ENCODE measurements at regions not wholly inside any gene's neighbourhood (a gene's known extent, or its start where the extent isn't known, plus 50 kb on each side); places are given as distances from the start of the nearest gene placed in this dataset.

DNA sequence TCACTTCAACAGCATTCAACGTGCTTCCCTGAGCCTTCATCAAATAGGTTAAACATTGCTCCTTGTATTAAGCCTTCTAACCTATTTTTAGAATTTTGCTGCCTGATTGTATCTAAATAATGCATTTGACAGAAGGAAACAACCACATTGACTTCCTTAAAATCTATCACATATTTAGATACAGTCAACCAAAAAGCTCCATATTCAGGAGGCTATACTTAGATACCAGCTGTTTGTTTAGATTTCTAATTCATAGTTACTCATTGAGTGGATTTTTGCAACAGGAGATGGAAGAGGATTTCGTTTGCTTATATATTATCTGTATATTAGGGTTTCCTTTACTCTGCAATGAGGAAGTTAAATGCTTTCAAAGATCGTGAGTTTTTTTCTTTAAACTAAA lies 241.1 kb upstream of the PPP1R2C start:
- no peak for DNase-seq

GRCh38 chrX:43025806-43026315 lies 247.9 kb upstream of the PPP1R2C start:
- DNase-seq: no peak

GRCh38 chrX:43064096-43064495 lies 286.1 kb upstream of the PPP1R2C start:
- no peak for DNase-seq

DNA sequence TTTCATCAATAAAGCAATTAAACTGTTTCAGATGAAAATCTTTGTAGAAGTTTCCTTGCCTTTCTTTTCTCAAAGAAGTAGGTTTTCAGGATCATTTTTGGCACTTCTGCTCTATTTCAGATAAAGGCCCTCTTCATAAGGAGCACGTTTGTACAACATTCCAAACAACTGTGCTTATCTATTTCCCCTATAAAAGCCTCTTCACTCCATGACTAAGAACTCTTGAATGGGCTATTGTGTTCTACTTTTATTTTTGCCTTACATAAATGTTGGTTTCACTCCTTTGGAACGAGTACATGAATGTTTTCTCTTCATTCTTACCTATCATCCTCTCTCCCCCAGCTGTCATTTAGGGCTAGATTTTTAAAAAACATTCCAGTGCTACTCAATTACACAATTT lies 288.0 kb upstream of the PPP1R2C start:
- no peak for DNase-seq

- DNase-seq: no peak
Observed at GRCh38 chrX:43068639-43069038, 290.7 kb upstream of the PPP1R2C start.

- no peak for DNase-seq
Observed at GRCh38 chrX:43083016-43083415, 305.1 kb upstream of the PPP1R2C start.

DNA sequence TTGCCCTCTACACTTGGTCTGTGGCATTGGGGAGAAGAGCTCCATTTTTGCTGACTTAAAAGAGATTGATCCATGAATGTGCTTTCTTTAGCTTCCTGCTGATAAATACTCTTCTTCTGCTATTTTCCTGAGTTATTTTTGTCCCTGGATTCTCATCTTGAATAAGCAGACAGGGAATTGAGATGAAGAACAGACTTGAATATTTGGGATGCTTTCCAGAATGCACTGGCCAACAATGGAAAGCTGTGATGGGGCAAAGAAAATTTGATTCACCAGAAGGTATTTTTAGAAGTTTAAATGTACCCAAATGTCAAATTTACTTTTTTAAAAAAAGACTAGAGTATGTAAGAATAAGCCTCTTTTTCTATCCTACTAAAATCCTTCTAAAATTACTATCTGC lies 309.9 kb upstream of the PPP1R2C start:
- no peak for DNase-seq

GRCh38 chrX:43096830-43097229 lies 318.9 kb upstream of the PPP1R2C start:
- DNase-seq: no peak

GRCh38 chrX:43106009-43106408 lies 328.0 kb upstream of the PPP1R2C start:
- DNase-seq: no peak

GRCh38 chrX:43108828-43109227 lies 330.9 kb upstream of the PPP1R2C start:
- DNase-seq: no peak

DNA sequence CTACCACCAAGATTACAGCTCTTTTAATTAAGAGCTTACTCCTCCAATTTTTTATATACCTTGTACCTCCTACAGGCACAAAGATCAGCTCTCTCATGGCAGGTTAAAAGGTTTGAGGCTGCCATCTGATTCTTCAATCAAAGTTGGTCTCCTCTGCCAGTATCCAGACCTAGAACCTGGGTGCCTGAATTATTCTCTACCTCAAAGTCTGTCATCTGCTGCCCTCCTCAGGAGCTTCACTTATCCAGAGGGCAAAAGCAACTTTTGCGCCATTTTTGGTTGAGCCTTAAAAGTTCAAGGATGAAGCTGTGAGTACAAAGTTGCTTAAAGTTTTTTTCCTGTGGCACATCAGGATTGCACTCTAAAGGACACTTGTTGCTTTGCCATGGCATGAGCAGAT lies 343.7 kb upstream of the PPP1R2C start:
- DNase-seq: no peak

DNA sequence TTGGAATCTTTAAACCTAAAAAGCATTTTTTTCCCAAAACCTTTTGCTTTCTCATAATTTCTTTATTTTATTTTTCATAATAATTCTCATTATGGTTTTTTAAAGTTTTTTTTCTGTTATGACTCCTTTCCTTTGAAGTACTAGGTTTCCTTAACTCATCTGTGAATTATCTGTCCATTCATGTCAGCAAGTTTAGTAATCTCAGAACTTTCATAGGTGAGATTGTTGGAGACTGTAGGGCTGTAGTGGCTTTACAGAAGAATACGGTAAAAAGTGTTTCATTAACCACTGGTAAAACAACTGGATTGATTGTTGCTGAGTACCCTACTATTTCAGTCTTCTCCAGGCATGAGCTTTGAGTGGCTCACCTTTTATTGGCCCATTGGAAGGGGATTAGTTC lies 361.7 kb upstream of the PPP1R2C start:
- DNase-seq: no peak

DNA sequence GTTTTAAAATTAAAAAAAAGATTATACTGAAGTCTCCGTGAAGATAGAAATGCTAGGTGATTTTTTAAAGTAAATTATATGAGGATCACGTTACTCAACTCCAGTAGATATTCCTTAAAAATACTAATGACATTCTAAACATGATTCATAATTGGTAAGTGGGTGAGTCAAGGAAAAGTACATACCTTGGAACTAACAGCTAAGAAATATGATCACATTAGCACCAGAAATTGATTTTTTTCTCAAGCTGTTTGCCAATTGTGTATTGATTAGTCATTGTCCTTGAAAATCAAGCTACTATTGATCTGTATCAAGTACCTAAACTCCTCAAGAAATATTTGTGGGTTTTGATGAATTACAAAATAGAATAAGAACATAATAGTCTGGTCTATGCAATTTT lies 362.6 kb upstream of the PPP1R2C start:
- no peak for DNase-seq

- DNase-seq: no peak
Observed at GRCh38 chrX:43141885-43142284, 363.9 kb upstream of the PPP1R2C start.

DNA sequence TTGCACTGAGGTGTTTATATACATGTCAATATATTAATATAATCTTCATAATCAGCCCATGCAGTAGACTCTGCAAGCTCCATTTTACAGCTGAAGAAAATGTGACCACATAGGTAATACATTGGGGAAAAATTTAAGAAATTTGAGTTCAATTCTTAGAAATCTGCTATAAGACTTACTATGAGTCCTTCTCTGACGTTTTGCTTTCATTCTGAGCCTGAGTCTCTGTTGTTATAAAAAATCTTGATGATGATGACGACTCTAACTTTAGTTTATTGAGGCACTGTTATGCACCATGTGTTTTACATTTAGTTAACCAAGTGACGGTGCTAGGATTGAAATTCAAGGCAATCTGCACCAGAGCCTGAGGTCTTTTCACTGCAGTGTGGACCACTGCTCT lies 370.3 kb upstream of the PPP1R2C start:
- no peak for DNase-seq

DNA sequence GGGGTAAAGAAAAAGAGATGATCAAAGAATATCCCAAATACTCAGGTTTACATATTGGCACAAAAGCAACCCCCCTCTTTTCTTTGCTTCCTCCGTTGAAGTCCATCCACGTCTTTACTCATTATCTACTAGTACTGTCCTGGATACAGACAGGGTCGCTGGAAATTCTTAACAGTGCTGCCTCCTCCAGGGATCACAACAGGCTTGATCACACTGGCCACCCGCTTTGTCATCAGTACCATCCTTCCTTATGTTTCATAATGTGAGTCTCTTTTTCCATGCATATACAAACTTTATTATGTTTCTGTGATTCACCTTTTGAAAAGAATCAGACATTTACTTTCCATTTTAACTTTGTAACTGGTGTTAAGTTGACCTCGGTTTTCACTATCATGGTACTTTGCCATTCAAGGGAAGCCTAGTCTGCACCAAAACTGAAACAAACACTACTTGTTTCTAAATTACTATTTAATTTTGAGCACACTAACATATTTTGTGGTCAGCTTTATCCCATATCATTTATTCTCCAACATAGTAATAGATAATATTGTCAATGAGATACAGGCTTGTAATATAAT lies 387.5 kb upstream of the PPP1R2C start:
- DNase-seq: no peak

- no peak for DNase-seq
Observed at GRCh38 chrX:43166874-43167273, 388.9 kb upstream of the PPP1R2C start.

- DNase-seq: no peak
Observed at GRCh38 chrX:43175434-43175833, 397.5 kb upstream of the PPP1R2C start.

DNA sequence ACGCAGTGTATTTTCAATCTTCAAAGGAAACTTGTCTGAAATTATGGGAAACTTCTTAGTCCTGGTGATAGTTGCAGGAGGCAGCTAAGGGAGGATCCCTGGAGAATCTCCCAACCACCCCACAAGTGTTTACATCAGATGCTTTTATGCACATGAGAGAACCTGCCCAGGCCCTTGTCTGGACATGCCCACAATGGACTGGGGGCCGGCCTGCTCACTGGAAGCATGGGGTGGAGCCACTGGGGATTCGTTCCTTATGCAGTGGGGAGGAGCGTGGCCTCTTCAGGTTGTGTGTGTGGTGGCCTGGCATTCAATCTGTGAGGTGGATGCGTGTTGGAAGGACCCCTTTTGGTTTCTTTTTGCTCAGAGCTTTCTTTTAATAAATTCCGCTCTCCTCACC lies 398.7 kb upstream of the PPP1R2C start:
- DNase-seq: no peak

DNA sequence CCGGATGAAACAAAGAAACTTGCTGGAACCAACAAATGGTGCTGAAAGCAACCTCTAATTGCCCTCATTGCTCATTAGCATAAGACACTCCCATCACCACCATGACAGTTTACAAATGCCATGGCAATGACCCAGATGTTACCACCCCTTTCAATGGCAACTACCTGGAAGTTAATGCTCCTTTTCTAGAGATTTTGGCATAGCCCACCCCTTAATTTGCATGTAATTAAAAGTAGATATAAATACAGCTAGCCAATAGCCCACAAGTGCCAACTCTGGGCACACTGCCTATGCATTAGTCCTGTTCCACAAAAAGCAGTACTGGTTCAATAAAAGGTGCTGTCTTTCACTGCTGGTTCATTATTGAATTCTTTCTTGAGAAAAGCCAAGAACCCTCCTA lies 410.3 kb upstream of the PPP1R2C start:
- no peak for DNase-seq

GRCh38 chrX:43211570-43211969 lies 433.6 kb upstream of the PPP1R2C start:
- no peak for DNase-seq

DNA sequence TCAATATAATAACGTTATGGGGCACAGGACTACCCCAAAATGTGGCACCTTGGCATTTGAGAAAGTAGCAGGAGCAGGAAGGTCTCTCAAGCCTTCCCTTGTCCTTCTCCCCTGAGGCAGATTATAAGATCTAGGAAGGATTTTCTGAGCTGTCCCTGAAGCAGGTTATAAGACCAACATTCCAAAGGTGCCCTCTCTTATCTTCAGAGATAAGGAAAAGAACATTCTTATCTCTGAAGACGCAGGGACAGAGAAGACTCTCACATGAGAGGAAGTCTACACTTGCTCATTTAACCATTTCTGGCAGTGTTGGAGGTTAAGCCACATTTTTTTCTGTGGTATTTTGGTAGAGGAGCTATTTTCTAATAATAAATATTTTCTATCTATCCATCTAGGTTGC lies 437.9 kb upstream of the MAOA start:
- no peak for DNase-seq

GRCh38 chrX:43224496-43224895 lies 431.6 kb upstream of the MAOA start:
- DNase-seq: no peak

- no peak for DNase-seq
Observed at GRCh38 chrX:43225626-43226328, 430.3 kb upstream of the MAOA start.

DNA sequence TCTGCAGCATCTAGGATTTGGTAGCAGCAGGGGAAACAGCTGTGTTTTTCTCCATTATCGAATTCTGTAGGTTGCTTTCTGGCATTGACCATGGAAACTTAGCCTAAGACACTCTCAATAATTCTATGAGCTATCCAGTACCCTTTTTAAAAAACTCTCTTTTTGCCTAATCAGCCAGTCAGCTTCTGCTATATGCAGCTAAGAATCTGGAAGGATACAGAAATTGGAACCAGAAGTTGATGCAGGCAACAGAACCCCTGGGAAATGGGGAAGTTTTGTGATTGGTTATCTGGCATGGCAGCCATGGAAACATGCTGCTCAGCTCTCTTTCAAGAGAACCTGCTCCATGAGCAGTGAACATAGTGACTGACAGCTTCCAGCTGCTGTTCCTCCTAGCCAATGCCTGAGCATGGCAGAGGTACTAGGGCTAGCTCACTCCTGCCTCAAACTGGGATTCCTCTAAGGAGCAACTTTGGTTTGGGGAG lies 417.6 kb upstream of the MAOA start:
- no peak for DNase-seq

All from right forelimb (tissue), 1 donor.